DMS79 (cell line): ENCODE measurements at regions not wholly inside any gene's neighbourhood (a gene's known extent, or its start where the extent isn't known, plus 50 kb on each side); places are given as distances from the start of the nearest gene placed in this dataset.
A peak's percentile ranks its signal among the peaks of the same experiment; 100 is the strongest.

Source experiments
- DNase-seq: peaks from one replicate; lab custom pipeline; 2025; lab: John Stamatoyannopoulos, UW

DNA sequence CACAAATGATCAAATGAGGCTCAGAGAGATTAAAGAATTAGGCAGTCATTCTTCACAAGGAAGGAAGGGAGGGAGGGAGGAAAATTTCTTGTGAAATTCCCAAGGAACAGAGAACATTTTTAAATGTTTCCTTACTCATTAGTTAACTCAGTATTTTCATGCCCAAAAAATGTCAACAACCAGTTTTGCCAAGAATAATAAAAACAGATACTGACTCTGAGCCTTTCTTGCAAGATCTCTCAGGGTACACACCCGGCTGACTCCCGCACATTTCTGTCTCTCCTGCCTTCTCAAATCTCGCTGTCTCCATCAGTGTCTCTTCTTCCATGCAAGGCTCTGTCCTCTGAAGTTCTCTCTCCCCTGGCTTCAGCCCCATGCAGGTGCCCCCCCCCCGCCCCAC is 265.9 kb downstream of the TJP1 start:
- no peak for DNase-seq

DNA sequence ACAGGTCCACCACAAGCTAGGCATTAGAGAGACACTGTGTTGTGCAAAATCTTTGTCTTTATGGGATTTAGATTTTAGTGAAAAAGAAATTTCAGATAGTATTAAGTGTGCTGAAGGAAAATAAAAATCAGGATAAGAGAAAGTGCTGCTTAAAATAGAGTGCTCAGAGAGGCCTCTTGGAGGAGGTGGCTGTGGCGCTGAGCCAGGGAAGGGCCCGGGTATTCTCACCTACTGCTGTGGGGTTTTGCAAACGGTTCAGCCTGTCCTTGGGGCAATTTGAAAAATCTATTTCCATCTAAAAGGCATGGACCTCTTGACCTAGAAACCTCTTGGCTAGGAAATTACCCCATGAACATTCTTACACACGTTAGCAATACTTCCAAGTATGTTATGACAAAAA is 267.7 kb downstream of the TJP1 start:
- DNase-seq, result no peak

GRCh38 chr15:29550834-29551465 is 271.3 kb downstream of the TJP1 start:
- no peak for DNase-seq

DNA sequence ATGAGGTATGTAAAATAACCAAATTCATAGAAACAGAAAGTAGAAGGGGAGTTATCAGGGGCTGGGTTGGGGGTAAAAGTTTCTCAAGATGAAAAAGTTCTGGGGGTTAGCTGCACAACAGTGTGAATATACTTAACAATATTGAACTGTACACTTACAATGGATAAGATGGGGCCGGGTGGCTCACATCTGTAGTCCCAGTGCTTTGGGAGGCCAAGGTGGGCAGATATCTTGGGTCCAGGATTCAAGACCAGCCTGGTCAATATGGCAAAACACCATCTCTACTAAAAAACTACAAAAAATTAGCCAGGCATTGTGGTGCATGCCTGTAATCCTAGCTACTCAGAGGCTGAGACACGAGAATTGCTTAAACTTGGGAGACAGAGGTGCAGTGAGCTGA is 274.3 kb downstream of the TJP1 start:
- no peak for DNase-seq

DNA sequence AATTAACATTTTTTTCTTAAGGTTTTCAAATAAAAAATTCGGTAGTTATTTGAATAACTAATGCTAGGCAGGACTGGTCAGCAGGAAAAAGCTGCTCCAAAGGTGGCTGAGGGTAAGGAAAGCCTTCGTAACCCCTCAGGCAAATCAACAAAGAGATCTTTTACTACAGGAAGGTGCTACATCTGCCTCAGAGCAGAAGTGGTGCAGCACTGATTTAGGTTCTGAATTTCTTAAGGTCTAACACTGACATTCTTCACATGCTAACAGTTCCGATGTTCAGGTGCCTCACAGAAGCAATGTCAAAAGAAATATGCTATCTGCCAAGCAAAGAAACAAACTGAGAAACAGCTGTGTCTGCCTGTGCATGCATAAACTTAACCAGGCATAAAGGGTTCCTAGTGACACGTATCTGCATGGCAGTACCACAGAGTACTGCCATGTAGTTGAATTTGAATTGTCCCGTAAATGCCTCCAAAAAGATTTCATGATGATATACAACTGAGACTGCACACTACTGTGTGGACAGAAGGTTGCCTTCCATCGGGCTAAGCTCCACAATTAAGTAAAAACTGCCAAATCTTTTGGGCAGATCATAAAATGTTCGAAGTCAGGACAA is 275.0 kb upstream of the NSMCE3 start:
- no peak for DNase-seq

DNA sequence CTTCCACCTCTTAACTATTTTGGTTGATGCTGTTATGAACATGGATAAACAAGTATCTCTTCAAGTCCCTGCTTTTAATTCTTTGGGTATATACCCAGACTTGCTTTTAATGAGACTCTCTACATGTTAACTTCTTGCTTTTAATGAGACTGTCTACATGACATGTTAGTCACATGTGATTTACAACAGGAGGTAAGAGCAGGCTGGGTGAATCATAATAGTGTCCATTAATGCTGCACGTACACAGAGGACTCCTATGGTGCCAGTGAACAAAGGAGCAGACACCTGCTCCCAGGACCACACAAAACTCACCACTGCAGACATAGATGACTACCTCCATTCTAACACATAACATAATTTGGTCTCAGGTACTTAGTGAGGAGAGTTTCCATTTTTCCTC is 273.4 kb upstream of the NSMCE3 start:
- no peak for DNase-seq

DNA sequence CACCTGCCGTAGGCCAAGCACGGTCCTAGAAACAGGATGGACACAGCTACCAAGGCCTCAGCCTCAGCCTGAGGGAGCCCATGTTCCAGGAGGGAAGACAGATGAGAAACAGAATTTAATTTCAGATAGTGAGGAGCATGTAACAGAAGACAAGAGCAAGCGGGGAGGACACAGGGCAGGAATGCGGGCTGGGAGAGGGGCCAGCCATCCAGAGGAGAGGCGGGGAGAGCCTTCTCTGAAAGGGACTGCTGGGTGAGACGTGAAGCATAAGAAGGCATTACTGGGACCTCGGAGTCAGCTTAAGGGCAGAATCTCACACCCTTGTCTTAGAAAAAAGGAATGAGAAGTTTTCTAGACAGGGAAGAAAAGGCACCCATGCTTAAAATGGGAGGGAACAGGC is 271.7 kb upstream of the NSMCE3 start:
- no peak for DNase-seq

DNA sequence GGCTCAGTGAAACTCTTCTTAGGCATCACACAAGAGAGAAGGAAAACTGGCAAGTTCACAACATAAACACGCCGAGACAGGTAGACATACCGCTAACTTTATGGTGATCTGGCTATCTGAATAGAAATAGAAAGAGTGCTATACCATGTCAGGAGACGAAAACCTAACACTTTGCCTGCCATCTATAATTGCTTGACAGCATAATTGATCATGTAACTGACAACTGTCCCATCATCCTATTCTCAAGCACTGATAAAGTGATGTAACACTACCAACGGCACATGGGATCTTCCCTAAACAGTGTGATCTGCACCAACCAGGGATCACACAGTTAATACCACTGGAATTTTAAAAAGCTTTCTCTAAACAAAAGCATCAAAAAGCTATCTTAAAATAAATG is 270.9 kb upstream of the NSMCE3 start:
- DNase-seq, result no peak

- DNase-seq, result no peak
Measured at GRCh38 chr15:29539736-29540135, 270.1 kb upstream of the NSMCE3 start.

- no peak for DNase-seq
Measured at GRCh38 chr15:29538044-29538443, 268.4 kb upstream of the NSMCE3 start.

- no peak for DNase-seq
Measured at GRCh38 chr15:29535952-29536351, 266.3 kb upstream of the NSMCE3 start.

DNA sequence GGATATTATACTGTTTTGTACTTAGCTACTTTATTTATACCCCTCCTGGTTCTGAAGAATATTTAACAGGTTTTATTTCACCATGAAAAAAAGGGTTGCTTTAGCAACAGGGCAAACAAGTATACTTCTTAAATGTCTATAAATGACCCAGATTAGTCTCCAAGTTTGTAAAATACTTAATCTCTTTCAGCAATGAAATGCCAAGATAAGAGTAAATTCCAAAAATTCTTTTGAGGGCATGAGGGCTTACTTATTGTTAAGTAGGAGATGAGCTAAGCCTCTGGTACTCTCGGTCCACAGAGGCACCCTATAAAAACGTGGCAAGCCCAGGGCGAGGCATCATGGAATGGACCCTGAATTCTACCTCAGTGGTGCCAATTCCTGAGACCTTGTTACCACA is 264.8 kb upstream of the NSMCE3 start:
- DNase-seq, result no peak

GRCh38 chr15:29533647-29534046 is 264.0 kb upstream of the NSMCE3 start:
- DNase-seq, result no peak

- no peak for DNase-seq
Measured at GRCh38 chr15:29532296-29532695, 262.7 kb upstream of the NSMCE3 start.

DNA sequence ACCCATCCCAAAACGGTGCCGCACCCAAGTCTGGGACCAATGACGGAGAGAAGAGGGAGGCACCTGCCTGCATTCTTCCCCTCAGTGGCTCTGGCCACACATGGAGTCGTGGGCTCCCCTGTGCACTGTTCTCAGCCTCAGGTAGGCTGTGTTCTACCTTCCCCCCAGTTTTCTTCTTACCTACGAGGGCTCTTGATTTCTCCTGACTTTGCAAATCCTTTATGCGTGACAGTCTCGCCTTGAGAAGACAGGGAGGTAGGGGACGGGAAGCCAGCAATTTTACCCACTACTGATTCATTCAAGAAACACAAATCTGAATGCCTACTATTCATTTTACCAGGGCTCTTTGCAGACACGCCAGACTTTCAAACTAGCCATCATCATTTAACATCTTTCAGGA is 261.3 kb upstream of the NSMCE3 start:
- peak; percentile 12 for DNase-seq

DNA sequence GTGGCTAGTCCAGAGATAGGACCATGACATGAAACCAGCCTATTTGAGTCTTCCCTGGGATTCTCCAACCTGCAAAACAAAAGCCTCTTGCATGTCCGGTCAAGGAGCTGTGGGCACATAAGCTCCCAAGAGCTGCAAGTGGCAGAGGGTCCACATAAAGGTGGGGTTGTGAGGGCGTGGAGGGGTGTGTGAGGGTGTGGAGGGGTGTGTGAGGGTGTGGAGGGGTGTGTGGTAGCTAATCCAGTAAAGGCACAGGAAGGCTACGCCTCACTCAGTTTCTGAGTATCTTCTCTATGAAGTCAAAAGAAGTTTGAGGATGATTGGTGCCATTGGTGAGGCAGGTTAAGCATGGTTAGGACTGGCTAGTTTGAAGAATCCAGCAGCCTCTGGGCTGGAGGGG is 259.4 kb upstream of the NSMCE3 start:
- DNase-seq, result no peak

DNA sequence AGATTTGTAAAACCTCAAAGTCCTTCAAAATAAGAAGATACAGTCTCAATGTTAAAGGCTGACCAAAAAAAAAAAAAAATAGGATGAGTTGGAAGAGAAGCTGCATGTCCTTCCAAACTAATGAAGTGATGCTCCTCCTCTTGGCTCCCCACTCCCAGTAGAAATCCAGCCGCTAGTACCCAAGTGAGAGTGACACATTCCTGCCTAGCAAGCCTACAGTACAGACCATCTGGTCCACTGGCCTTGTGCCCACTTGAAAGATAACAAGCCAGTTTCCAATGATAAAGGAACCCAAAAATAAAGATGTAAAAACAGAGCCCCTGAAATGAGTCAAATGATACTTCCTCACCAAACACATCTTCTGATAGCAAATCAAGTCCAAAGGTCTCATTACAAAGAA is 258.7 kb upstream of the NSMCE3 start:
- no peak for DNase-seq

DNA sequence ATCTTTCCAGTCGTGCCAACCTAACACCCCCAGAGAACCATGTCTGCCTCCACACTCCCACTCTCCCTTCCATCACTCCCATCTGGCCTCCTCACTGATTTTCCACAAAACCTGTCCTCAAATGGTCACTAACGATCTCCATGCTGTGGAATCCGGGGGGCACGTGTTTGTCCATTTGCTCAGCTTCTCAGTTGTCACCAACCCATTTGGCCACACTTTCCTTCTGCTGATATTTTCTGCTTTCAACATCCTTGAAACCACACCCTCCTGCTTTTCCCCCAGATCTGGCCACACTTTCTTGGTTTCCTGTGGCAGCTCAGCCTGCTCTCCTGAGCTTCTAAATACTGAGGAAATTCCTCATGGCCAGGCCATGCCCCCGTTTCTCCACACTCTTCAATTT is 257.2 kb upstream of the NSMCE3 start:
- no peak for DNase-seq

GRCh38 chr15:29522373-29523276 is 253.0 kb upstream of the NSMCE3 start:
- no peak for DNase-seq

DNA sequence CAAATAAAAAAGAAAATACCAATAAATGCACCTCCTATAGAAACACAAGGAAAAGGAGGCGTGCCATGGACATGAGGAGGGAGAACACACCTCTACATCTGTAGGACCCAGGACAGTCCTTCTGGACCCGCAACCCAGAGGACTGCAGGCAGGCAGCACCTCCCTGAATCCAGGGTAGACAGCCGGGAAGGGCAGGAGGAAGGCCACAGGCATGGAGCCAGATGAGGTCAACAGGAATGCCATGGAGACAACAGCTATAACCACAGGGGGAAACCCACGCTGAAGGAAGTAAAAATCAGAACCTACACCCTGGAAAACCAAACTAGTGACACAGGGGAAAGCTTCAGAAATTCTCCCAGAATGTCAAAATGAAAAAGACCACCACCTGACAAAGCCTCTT is 248.8 kb upstream of the NSMCE3 start:
- no peak for DNase-seq

GRCh38 chr15:29517829-29518228 is 248.2 kb upstream of the NSMCE3 start:
- DNase-seq, result no peak

DNA sequence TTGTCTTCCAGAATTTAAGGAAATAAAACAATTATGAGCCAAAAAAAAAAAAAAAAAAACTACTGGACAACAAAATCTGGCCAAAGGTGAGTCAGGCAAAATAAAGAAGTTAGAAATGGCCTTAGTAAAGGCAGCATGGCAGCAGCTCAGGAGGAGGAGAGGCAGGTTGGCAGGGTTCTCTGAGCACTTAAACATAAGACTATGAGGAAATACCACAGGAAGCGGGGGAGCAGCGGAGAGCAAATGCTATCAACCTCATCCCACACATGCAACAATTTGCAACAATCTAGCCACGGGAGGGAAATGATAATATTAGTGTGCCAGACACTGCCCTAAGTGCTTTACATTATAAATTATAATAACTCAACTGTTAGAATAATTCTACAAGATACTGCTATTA is 247.3 kb upstream of the NSMCE3 start:
- no peak for DNase-seq

DNA sequence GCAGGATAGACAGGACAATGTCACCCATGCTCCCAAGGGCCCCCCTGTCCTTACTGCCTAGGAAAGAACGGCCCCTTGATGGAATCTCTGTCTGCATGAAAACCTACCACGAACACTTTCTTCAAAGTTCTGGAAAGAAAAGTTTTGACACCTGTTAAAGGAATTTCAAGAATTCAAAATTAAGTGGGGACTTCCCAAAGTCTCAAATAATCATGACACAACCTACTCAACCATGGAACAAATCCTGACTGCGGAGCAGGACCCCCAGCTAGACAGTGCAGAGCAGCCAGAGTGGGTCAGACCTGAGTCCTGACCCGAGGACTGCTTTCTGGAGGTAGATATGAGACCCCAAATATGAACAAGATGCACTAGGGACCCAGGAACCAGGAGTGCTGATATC is 245.3 kb upstream of the NSMCE3 start:
- no peak for DNase-seq
